Ishikawa (cell line): ENCODE measurements at regions not wholly inside any gene's neighbourhood (a gene's known extent, or its start where the extent isn't known, plus 50 kb on each side); places are given as distances from the start of the nearest gene placed in this dataset.

Experiments
- CEBPB ChIP-seq: IDR thresholded peaks from 2 replicates; pipeline ENCODE4 v1.6.1; 2012
- CREB1 ChIP-seq: IDR thresholded peaks from 2 replicates; pipeline ENCODE4 v1.6.1; 2012; ENCODE audit warnings: low read depth
- EGR1 ChIP-seq: IDR thresholded peaks from 2 replicates; pipeline ENCODE4 v1.6.1; 2012
- EP300 ChIP-seq: IDR thresholded peaks from 2 replicates; pipeline ENCODE4 v1.6.1; 2012; ENCODE audit warnings: borderline replicate concordance
- FOXM1 ChIP-seq: IDR thresholded peaks from 2 replicates; pipeline ENCODE4 v1.6.1; 2012; ENCODE audit warnings: low read depth, borderline replicate concordance
- MAX ChIP-seq: IDR thresholded peaks from 2 replicates; pipeline ENCODE4 v1.6.1; 2012
- NFIC ChIP-seq: IDR thresholded peaks from 2 replicates; pipeline ENCODE4 v1.6.1; 2012
- RAD21 ChIP-seq: IDR thresholded peaks from 2 replicates; pipeline ENCODE4 v1.6.1; 2012; ENCODE audit warnings: low read depth
- REST ChIP-seq: IDR thresholded peaks from 2 replicates; pipeline ENCODE4 v1.6.1; 2012; ENCODE audit warnings: low read depth, mild to moderate bottlenecking
- TAF1 ChIP-seq: IDR thresholded peaks from 2 replicates; pipeline ENCODE4 v1.6.1; 2012; ENCODE audit warnings: low read depth, mild to moderate bottlenecking
- TCF12 ChIP-seq: IDR thresholded peaks from 2 replicates; pipeline ENCODE4 v1.6.1; 2012; ENCODE audit warnings: low read depth
- TEAD4 ChIP-seq: IDR thresholded peaks from 2 replicates; pipeline ENCODE4 v1.6.1; 2012
- USF1 ChIP-seq: IDR thresholded peaks from 2 replicates; pipeline ENCODE4 v1.6.1; 2012
- YY1 ChIP-seq: IDR thresholded peaks from 2 replicates; pipeline ENCODE4 v1.6.1; 2012; ENCODE audit warnings: low read depth
- ZBTB7A ChIP-seq: IDR thresholded peaks from 2 replicates; pipeline ENCODE4 v1.6.1; 2012; ENCODE audit warnings: low read depth

- no peak for TF ChIP-seq EGR1
- no peak for TF ChIP-seq REST
- no peak for TF ChIP-seq TAF1
- TF ChIP-seq RAD21: no peak
- TF ChIP-seq ZBTB7A: no peak
- no peak for TF ChIP-seq YY1
- TF ChIP-seq CEBPB: no peak
- no peak for TF ChIP-seq NFIC
- no peak for TF ChIP-seq TCF12
- no peak for TF ChIP-seq MAX
- TF ChIP-seq CREB1: no peak
Observed at GRCh38 chr11:109037856-109038780, 373.2 kb downstream of the DDX10 start.

- no peak for TF ChIP-seq ZBTB7A
- TF ChIP-seq FOXM1: no peak
- no peak for TF ChIP-seq CEBPB
- TF ChIP-seq TCF12: no peak
- no peak for TF ChIP-seq YY1
- TF ChIP-seq NFIC: no peak
- no peak for TF ChIP-seq MAX
- no peak for TF ChIP-seq CREB1
- no peak for TF ChIP-seq RAD21
- no peak for TF ChIP-seq TAF1
- no peak for TF ChIP-seq EGR1
- TF ChIP-seq EP300: no peak
- no peak for TF ChIP-seq USF1
- no peak for TF ChIP-seq REST
- no peak for TF ChIP-seq TEAD4
Observed at GRCh38 chr11:109039611-109040010, 374.7 kb downstream of the DDX10 start.

- TF ChIP-seq RAD21 (no peak), NFIC (no peak), FOXM1 (no peak), EGR1 (no peak), TCF12 (no peak), USF1 (no peak)
Observed at GRCh38 chr11:109040303-109040702, 375.4 kb downstream of the DDX10 start.

GRCh38 chr11:109041876-109042275 is 377.0 kb downstream of the DDX10 start:
- TF ChIP-seq RAD21 (no peak), TEAD4 (no peak), TCF12 (no peak), ZBTB7A (no peak), REST (no peak), CREB1 (no peak), NFIC (no peak)

- no peak for TF ChIP-seq CEBPB
- TF ChIP-seq MAX: no peak
- TF ChIP-seq NFIC: no peak
- no peak for TF ChIP-seq CREB1
- no peak for TF ChIP-seq ZBTB7A
- no peak for TF ChIP-seq EGR1
Observed at GRCh38 chr11:109043315-109043714, 378.4 kb downstream of the DDX10 start.
